ENCODE measurements at regions not wholly inside any gene's neighbourhood (a gene's known extent, or its start where the extent isn't known, plus 50 kb on each side); places are given as distances from the start of the nearest gene placed in this dataset.

- no peak overlapping the region for H3K4me2 ChIP-seq (ENCODE audit: low read length)
- H4K20me1 ChIP-seq (ENCODE audit: insufficient read depth, low read length) = no peaks in the 10 kb centered on the region
- H3K4me3 ChIP-seq (ENCODE audit: low read depth, low read length, poor library complexity, severe bottlenecking) = no peak overlapping the region
- CTCF ChIA-PET (ENCODE audit: unreplicated experiment) = no interaction called here
- H3K27ac ChIP-seq (ENCODE audit: low read depth, low read length, poor library complexity, severe bottlenecking) = no peak overlapping the region
- TF ChIP-seq CTCF (conservative IDR thresholded peaks at IDR 0.05; ENCODE audit: low read length) (no peak), EZH2phosphoT487 (IDR thresholded peaks at IDR 0.05; ENCODE audit: borderline replicate concordance, low read depth, low read length) (no peak)
- H3K9me2 ChIP-seq (ENCODE audit: insufficient read depth, low read length) = no peaks in the 10 kb centered on the region
- intact Hi-C loops (cut with micrococcal nuclease; ENCODE audit: unreplicated experiment) = no loop called here
- no peaks in the 10 kb centered on the region for H3K4me1 ChIP-seq (ENCODE audit: insufficient read depth, low read length, poor library complexity, severe bottlenecking)
- H3K9me3 ChIP-seq (ENCODE audit: low read length) = no peaks in the 10 kb centered on the region
- no TSS peak for BruUV-seq (replicated peaks)
- H3K36me3 ChIP-seq (ENCODE audit: insufficient read depth, low read length) = no peaks in the 10 kb centered on the region
- no peak for DNase-seq (ENCODE audit: low spot score)
- H3K79me2 ChIP-seq (ENCODE audit: insufficient read depth, low read depth, low read length) = no peaks in the 10 kb centered on the region
- no peak overlapping the region for H2AFZ ChIP-seq (ENCODE audit: low read length)
- POLR2A ChIA-PET = no interaction called here
Observed at GRCh38 chr16:7044331-7044730, 288.3 kb upstream of the RBFOX1 start.

- no peak overlapping the region for H3K4me2 ChIP-seq (ENCODE audit: low read length)
- no peaks in the 10 kb centered on the region for H4K20me1 ChIP-seq (ENCODE audit: insufficient read depth, low read length)
- no peak overlapping the region for H3K4me3 ChIP-seq (ENCODE audit: low read depth, low read length, poor library complexity, severe bottlenecking)
- no peak for TF ChIP-seq EZH2phosphoT487 (IDR thresholded peaks at IDR 0.05; ENCODE audit: borderline replicate concordance, low read depth, low read length)
- TF ChIP-seq CTCF (conservative IDR thresholded peaks at IDR 0.05; ENCODE audit: low read length) = no peak
- H3K79me2 ChIP-seq (ENCODE audit: insufficient read depth, low read depth, low read length) = no peaks in the 10 kb centered on the region
- H2AFZ ChIP-seq (ENCODE audit: low read length) = no peak overlapping the region
- ChIA-PET POLR2A (no interaction called here), CTCF (ENCODE audit: unreplicated experiment) (no interaction called here)
- no peak for DNase-seq (ENCODE audit: low spot score)
- no TSS peak for BruUV-seq (replicated peaks)
- H3K9me2 ChIP-seq (ENCODE audit: insufficient read depth, low read length) = no peaks in the 10 kb centered on the region
- no peaks in the 10 kb centered on the region for H3K9me3 ChIP-seq (ENCODE audit: low read length)
- no peaks in the 10 kb centered on the region for H3K4me1 ChIP-seq (ENCODE audit: insufficient read depth, low read length, poor library complexity, severe bottlenecking)
- intact Hi-C loops (cut with micrococcal nuclease; ENCODE audit: unreplicated experiment) = no loop called here
- no peaks in the 10 kb centered on the region for H3K36me3 ChIP-seq (ENCODE audit: insufficient read depth, low read length)
- no peak overlapping the region for H3K27ac ChIP-seq (ENCODE audit: low read depth, low read length, poor library complexity, severe bottlenecking)
Observed at GRCh38 chr16:7038475-7038874, 294.2 kb upstream of the RBFOX1 start.

- CTCF ChIA-PET (ENCODE audit: unreplicated experiment) = no interaction called here
Observed at GRCh38 chr16:7037495-7037894, 295.1 kb upstream of the RBFOX1 start.

More at GRCh38 chr16:7037495-7037894, 295.1 kb upstream of the RBFOX1 start:
- intact Hi-C loops (cut with micrococcal nuclease; ENCODE audit: unreplicated experiment) = no loop called here
- H4K20me1 ChIP-seq (ENCODE audit: insufficient read depth, low read length) = no peaks in the 10 kb centered on the region
- H3K36me3 ChIP-seq (ENCODE audit: insufficient read depth, low read length) = no peaks in the 10 kb centered on the region
- H3K4me3 ChIP-seq (ENCODE audit: low read depth, low read length, poor library complexity, severe bottlenecking) = no peak overlapping the region
- H3K9me2 ChIP-seq (ENCODE audit: insufficient read depth, low read length) = no peaks in the 10 kb centered on the region
- DNase-seq (ENCODE audit: low spot score) = no peak
- no TSS peak for BruUV-seq (replicated peaks)
- no peak overlapping the region for H3K4me2 ChIP-seq (ENCODE audit: low read length)
- H3K9me3 ChIP-seq (ENCODE audit: low read length) = no peaks in the 10 kb centered on the region
- no peak overlapping the region for H3K27ac ChIP-seq (ENCODE audit: low read depth, low read length, poor library complexity, severe bottlenecking)
- TF ChIP-seq CTCF (conservative IDR thresholded peaks at IDR 0.05; ENCODE audit: low read length) = no peak
- TF ChIP-seq EZH2phosphoT487 (IDR thresholded peaks at IDR 0.05; ENCODE audit: borderline replicate concordance, low read depth, low read length) = no peak
- H3K79me2 ChIP-seq (ENCODE audit: insufficient read depth, low read depth, low read length) = no peaks in the 10 kb centered on the region
- H3K4me1 ChIP-seq (ENCODE audit: insufficient read depth, low read length, poor library complexity, severe bottlenecking) = no peaks in the 10 kb centered on the region
- no peak overlapping the region for H2AFZ ChIP-seq (ENCODE audit: low read length)
- POLR2A ChIA-PET = no interaction called here
